Suprapubic skin (tissue), 3 donors: ENCODE measurements at regions not wholly inside any gene's neighbourhood (a gene's known extent, or its start where the extent isn't known, plus 50 kb on each side); places are given as distances from the start of the nearest gene placed in this dataset.

Experiments used
- CTCF ChIP-seq, 2 donors: fragments of 200-600 bp in 1 of 2; fragments of 450-650 bp in 1 of 2; sonication (generic) in 1 of 2; IDR thresholded peaks; one replicate each; pipeline ENCODE4 v1.5.1; 2016 to 2019; ENCODE audit warnings: antibody characterized with exemption in 2 of 2, mild to moderate bottlenecking in 1 of 2, moderate library complexity in 1 of 2
- EP300 ChIP-seq: sonication (generic); formaldehyde crosslinking; IDR thresholded peaks from one replicate; pipeline ENCODE4 v1.6.1; 2017; ENCODE audit warnings: antibody characterized with exemption
- POLR2A ChIP-seq, 2 donors: fragments of 450-650 bp; IDR thresholded peaks; one replicate each; pipeline ENCODE4 v1.6.1; 2017; ENCODE audit warnings: antibody characterized with exemption in 2 of 2, mild to moderate bottlenecking in 2 of 2, moderate library complexity in 2 of 2

DNA sequence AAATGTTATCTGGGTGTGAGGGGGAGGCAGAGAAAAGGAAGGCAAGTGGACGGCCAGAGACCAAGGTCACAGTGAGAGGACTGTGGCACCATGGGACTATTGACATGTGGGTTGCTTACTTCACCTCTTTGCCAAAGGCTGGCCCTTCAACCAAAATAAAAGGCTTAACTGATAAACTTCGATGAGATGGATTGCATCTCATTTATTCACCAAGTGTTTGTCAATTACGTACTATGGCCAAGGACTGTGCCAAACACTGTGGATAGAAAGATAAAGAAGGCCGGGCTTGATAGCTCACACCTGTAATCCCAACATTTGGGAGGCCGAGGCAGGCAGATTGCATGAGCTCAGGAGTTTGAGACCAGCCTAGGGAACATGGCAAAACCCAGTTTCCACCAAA is 98.7 kb upstream of the CCBE1 start:
- TF ChIP-seq CTCF (IDR thresholded peaks at IDR 0.05) (no peak), EP300 (no peak), POLR2A (IDR thresholded peaks at IDR 0.05) (no peak)
